NCI-H1417 (cell line): ENCODE measurements at regions not wholly inside any gene's neighbourhood (a gene's known extent, or its start where the extent isn't known, plus 50 kb on each side); places are given as distances from the start of the nearest gene placed in this dataset.
A peak's percentile ranks its signal among the peaks of the same experiment; 100 is the strongest.

Experiments used
- DNase-seq, 3 experiments: peaks; one replicate each; lab custom pipeline; 2025; lab: John Stamatoyannopoulos, UW

DNA sequence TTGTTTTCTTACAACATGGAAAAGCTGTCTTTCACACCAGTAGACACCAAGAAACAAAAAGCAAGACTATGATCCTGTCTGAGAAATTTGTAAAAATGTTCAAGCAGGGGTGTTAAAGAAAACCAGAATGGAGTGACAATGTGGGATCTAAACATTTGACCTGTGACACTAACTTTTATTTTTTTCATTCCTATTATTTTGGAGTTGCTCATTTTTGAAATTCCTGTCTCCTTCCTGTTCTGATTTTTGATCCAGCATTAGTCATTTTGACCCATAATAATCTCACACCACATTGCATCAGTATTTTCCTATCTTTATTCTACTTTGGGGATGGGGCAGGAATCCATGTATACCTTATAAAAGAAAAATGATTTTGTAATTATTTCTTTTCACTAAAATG is 164.2 kb downstream of the DLEU7 start:
- no peak for DNase-seq

DNA sequence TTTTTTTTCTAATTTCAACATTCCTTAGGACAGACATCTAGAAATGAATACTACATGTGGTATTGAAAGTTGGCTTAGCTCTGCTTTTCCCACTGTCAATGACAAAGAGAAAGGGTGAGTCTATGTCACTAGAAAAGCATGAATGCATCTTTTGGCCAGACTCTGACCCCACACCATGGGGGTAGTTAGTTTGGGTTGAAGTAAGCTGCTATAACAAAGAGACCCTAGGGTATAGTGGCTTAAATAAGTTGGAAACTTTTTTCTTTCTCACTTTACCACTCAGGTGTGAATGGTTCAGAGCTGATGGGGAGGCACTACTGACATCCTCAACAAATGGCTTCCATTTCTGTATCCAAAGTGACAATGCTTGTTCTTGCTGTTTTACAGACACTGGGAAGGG is 161.5 kb downstream of the DLEU7 start:
- DNase-seq = no peak

DNA sequence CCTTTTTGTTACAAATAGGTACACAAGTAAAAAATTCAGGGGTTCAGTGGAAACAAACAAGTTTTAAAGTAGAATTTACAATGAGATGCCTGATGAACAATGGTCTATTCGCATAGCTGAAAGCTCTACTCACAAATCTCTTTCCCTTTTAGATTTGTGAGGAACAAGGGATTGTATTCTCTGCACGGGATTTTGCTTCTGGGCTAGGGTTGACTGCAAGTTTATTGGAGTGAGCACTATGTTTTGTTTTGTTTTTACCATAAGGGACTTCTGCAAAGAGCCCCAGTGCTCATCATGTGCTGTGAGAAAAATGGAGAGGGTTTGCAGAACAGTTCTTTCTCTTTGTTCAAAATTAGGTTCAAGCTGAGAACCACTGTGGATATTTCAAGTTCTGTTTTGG is 160.5 kb downstream of the DLEU7 start:
- DNase-seq = no peak

DNA sequence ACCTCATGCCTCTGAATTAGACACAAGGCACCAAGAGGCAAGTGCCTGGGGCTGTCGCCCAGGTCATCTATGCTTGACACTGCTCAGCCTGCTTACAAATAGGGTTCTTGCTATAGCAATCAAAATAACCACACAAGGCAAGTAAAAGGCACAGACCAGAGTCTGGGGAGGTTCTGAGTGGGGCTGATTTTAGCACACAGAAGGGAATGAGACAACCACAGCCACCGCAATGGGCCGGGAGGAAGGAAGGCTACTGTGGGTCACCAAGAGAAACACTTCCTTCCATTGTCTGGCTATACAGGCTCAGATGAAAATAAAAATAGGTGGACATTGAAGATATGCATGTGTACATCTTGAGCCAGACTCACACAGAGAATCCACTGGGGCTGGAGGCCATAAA is 159.1 kb downstream of the DLEU7 start:
- no peak for DNase-seq

DNA sequence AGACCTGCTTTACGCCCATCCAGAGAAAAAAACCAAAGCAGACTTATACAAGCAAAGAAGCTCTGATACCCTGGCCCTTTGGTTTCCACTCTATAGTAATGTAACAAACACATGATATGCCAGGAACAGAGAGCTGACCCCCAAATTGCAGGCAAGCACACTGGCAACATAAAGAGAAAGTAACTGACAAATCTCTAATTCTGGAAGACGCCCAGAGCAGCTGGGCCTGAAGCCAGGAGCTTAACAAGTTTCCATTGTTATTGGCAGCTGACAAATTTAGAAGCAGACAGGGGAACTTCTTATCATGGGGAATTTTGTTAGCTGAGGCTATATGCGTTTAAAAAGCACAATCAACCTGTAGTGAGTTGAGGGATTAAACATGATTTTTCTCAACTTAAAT is 158.0 kb downstream of the DLEU7 start:
- peak in 2 of 3 experiments; percentile 17 to 44 for DNase-seq

DNA sequence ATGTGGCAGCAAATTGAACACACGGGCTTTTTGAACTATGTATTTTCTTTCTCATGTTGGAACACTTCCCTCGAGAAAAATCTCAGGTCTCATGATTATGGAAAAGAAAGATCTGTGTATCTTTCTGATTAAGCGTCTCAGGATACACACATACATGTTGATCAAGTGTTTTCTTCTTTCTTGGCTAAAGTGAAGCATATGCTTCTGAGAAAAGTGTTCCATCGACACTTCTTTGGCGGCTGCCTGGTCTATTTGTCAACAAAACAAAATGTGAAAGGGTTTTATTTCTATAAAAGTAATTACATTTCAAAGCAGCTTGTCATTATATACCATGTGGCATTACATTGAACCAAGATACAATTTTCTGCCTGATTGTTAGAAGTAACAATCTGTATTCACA is 157.5 kb downstream of the DLEU7 start:
- DNase-seq = no peak

DNA sequence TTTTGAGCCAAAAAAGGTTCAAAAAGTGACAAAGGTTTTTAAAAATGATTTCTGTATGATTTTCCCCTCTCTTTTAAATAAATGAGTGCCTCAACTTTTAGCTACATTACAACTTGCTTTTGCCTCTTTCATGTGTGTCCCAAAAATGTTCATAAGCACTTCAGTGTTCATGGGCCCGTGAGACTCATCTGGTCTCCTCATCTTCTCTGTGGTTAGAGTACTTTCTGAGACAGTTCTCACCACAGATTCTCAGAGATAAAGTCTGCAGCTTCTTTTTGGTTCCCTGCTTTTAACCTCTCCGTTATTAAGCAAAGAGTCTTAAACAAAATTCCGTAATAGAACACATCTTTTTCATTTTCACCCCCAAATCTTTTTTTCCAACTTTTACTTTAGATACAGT is 156.9 kb downstream of the DLEU7 start:
- no peak for DNase-seq

DNA sequence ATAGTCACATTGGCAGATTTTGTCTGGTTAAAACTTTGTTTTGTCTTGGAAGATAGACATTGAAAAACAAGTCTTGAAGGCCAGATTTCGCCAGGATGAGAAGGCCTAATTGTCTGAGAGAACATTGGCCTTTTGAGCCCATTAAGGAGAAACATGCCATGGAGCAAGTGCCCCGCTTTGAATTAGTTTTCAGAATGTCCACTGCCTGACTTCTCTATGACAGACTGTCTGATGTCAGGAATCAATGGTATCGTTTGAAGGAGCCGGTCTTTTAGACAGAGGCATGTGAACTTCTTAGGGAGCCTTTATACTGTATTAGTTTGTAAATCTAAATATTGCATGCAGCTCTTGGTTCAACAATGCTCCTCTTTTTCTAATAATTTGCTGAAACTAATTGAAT is 155.9 kb downstream of the DLEU7 start:
- no peak for DNase-seq

DNA sequence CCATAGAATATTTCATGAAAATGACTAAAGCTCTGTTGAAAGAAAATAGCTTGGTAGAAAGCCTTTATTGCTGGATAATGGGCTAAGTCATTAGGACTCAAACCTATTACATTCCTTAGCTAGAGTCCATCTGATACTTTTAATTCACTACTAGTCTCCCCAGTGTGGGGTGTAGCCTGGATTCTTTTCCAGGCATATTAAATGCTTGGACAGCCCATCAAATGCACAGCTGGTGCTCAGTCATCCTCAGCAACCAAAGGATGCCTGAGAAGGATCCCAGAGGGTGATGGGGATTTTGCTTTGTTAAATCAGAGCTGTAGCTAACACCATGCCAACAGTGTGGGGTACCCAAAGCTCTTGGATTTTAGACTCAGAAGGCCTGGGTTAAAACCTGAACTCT is 153.5 kb downstream of the DLEU7 start:
- no peak for DNase-seq

DNA sequence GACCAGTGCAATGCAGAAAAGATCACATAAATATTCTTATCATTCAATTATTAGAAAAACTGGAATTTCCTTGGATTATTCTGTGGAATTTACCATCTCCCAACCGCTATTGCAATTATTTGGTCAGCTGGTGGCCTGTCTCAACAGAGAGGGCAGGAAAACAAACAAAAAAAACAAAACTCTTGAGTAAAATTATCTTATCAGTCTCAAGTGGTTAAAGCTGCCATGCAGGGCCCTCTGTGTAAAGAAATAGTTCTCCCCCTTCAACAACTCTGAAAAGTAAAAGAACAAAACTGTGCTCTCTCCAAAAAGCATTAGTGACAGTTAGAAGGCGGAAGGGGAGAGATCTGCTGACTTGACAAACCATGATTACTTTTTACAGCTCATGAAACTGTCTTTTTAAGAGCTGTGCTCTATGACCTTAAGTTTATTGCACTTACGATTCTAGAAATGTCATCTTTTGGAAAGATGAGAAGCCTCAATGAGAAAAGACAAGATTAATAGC is 152.3 kb downstream of the DLEU7 start:
- peak; percentile 9 to 79 (median 41) for DNase-seq

DNA sequence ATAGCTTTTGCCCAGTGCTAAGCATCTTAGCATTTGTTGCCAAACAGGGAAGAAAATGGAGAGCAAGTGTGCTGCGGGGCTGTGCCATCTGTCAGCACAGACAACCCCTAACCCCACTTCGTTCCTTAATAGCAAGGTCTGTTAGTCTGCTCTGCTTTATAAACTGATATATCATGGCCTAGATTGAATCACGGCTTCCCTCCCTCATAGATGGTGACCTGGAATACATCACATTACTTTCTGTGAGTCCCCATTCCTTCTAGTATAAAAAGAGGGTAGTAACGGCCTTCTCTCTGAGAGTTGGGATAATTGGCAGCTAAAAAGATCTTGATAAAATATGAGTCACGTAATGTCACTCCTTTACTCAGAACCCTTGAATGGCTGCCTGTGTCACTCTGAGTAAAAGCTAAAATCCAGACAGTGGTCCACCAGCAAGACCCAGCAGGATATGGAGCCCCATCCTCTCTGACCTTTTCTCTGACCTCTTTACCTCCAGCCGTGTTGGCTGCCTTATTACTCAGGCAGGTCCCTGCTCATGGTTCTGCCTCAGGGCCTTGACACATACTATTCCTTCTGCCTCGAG is 151.7 kb downstream of the DLEU7 start:
- DNase-seq = no peak

DNA sequence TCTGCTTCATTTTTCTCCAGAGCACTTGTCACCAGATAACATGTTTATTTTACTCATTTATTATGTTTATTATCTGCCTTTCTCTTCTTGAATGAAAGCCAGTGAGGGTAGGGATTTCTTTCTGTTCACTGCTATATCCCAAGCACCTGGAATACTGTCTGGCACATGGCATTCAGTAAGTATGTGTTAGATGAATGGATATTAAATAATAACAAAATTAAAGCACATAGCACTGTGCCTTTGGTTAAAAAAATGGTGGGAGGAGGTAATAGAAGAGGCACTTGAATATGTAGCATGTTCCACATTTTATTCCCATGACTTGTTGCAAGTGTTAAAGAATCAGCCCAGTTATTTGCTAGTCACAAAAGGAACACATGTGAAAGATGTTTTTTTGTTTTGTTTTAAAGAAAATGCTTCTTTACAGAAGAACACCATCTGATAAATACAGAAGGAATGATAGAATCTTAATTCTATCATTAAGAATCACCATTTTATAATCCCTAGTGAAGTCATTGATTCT is 151.0 kb downstream of the DLEU7 start:
- no peak for DNase-seq

DNA sequence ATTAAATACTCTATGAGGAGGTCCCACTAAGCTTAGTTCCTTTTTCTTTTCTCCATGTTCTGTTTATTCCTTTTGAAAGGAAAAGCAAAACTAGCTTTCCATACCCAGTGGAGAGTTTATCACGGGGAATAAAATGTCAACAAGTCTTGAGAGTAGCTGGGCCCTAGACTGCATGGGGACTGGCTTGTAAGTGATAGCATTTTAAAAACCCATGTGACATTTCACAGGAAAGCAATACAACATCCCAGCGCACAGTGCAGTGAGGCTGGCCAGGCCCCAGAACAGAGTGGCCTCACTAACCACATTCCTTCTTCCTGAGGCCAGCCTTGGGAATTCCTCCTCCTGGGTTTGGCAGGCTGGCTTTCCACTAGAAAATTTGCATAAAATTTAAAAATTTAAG is 149.8 kb downstream of the DLEU7 start:
- peak in 1 of 3 experiments; percentile 16 for DNase-seq

DNA sequence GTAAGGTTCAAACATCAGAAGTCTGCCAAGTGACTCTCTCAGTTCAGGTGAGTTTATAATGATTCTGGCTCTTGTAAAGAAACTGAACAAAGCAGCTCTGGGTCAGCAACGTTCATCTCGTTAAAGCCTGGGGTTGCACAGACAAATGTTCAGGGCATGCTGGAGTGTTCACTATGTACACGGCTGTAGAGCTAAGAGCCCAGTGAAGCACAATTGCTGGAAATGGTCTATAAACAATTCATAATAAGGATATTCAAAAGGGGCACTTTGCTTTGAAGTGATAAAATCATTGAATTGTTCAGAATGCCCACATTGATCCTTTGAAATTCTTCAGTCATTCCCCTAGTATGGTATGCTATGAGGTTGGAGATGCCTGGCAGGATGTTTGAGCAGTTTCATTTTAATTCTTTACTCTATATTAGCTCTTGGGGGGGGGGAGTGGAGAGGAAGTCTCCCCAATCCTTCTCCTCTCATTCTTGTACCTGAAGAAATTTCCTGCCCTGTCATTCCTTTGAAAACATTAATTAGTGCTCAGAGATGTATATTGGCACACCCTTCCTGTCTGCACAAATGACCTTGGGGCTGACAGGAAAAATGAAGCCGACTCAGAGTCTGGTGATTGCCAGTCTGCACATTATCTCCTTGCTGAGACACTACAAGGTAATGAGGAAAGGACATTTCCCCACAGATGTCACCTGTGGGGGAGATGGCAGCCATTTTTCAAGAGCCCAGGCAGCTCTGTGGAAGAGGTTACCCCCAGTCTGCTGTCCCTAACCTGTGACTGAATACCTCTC is 145.5 kb downstream of the DLEU7 start:
- DNase-seq = peak; percentile 39 to 81 (median 58)

DNA sequence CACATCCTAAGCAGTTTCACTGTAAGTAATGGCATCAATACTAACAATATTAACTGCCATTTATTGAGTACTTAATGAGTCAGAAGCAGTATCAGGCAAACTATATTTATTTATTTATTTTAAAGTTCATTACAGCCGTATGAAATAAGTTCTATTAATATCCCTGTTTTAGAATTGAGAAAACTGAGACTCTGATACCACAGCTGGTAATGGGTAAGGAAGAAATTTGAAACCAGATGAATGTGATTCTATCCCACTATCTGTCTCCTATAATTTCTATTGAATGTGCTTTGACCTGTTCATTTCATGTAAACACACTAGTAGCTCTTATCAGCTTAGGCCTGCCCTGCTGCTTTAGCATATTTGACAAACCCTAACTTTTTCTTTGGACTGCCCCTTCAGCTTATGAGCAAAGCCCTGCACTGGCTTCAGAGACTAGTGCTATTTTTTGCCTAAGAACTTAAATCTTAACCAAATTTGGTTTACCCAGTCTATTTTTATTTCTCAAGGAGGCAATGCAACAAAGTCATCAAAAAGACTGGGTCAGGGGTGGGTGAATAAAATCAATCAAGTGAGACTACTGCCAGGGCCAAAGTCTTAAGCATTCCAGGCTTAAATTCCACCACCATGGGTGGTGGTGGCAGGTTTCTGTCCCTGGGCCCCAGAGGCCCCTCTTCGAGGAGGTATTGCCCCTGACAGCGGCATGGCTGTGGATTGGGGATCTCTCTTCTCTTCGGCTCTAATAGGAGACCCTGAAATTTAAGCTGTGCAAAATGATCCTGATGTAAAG is 143.4 kb downstream of the DLEU7 start:
- no peak for DNase-seq

DNA sequence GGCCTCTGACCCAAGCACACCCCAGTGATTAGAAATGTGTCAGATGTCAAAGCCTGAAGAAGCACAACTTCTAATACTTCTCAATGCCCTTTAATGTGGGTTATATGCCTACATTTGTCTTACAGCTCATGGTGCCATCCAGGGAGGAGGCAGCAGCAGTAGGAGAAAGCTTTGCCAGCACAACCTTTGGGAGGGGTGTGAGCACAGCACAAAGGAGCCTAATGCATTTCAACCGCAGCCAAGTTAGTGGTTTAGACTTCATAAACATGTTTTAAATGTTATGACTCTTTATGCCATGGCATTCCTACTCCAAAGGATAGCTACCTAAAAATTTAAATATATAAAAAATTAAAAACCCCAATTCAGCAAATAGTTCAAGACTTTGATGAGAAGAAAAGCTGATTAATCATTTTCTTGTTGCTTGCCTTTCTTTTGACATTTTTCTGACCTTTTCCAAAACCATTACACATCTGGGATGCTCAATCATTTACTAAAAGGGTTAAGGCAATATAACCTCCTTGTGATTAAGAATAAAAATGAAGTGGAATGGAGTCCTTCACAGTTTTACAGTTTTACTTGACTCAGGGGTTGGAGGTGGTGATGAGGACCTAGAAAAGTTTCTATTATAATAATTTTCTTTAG is 142.7 kb downstream of the DLEU7 start:
- DNase-seq = no peak

DNA sequence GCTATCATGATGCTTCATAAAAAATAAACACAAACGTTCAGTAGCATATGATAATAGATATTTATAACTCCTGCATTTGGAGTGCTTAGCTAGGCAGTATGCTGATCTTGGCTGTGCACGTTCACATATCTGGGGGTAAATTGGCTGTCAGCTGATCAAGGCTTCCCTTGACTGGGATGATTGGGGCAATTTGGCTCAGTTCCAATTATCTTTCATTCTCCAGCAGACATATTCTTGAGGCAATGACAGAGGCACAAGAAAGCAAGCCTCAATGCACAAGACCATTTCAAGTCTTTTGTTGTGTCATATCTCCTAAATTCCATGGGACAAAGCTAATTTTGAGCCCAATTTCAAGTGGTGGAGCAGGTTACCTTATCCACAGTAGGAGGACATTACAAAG is 142.0 kb downstream of the DLEU7 start:
- DNase-seq = peak in 1 of 3 experiments; percentile 29

DNA sequence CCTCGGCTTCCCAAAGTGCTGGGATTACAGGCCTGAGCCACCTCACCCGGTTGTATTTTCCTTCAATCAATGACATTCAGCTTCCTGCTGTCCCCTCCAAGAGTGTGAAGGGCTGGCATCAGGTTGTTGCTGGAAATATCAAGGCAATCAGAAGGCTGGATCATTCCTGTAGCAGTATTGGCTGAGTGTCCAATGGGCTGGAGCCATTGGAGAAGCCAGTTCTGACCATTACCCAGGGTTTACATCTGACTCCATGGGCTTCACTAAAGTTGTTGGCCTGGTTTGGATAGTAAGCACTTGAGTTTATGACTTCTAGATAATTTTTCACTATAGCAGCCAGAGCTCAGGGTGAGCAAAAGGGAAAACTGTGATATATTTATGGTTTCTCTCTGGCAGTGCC is 137.0 kb downstream of the DLEU7 start:
- no peak for DNase-seq

DNA sequence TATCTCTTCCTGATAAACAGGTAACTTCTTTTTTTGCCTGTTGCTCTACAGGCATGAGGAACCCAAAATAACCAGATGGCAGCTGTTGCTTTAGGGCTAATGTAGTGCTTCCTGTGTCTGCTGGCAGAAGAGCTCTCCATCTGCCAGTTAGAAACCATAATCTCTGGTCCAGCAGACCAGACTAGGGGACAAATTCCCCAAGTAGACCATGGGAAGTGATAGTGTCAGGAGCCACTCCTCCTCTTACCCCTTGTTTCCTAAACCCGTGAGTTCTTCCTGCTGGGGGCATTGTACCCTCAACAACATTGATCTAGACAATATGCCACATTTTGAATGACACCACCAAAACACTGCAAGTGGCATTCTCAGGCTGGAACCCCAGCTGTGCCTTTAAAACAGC is 135.9 kb downstream of the DLEU7 start:
- no peak for DNase-seq

DNA sequence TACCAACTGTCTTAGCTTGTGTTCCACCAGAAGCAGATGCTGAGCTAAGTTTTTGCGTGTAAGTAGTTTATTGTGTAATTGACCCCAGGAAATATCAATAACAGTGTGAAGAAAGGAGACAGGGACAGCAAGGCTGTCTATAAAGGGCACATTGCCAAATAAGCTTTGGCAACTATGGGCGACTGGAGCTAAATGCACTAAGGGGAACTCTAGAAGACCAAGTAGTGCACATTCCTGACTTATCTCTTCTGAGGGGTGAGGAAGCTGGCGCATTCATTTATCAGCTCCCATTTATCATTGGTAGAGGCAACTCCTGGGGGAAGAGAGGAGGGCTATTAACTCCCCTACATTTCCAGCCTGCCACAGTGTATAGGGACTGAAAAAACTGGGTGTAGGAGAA is 135.0 kb downstream of the DLEU7 start:
- DNase-seq = no peak

DNA sequence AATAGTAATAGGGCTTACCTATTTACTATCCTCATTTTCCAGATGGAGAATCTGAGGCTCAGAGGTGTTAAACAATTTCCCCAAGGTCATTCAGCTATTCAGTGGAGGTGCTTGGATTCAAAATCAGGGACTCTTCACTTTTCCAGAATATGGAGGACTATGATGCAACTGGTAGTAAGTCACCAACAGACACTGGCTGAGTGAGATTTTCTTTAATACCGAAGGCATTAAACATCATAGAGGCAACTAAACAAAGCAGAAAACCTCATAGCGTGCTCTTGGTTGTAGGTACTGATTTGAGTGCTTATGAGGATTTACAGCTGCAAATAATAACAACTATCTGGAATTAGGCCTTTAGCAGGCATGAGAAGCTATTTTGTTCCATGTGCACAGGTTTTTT is 134.4 kb downstream of the DLEU7 start:
- DNase-seq = no peak

DNA sequence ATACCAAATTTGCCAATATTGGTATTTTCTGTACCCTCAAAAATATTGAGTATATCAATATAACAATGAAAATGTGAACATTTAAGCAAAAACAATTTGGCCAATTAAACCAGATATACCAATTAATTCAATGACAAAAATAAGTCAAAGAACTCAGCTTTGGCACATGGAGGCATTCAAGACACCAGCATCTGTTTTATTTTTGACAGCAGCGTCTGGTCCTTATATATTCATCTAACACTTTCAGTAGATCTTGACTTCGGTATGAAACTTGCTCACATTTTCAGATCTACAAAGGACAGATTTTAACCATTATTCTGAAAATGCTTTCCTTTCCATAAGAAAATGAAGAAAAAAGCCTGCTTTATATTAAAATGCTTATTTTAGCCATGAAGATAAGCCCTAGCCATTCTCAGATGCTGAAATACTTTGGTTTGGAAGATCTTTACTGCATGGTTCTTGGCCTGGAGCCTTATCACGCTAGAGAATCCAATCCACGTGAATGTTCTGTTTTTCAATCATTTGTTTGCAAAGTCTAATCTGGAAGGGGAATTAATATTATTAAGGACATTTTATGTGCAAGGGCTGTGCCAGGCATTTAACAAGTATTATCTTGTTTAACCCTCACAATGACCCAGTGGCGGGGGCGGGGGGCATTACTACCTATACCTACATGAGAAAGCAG is 132.2 kb downstream of the DLEU7 start:
- DNase-seq = no peak
